ENCODE measurements at regions not wholly inside any gene's neighbourhood (a gene's known extent, or its start where the extent isn't known, plus 50 kb on each side); places are given as distances from the start of the nearest gene placed in this dataset.

- TF ChIP-seq CTCF (conservative IDR thresholded peaks at IDR 0.05; ENCODE audit: low read depth, low read length) (no peak), EZH2 (IDR thresholded peaks at IDR 0.05; ENCODE audit: low read length, unreplicated experiment) (no peak)
These were observed 232.1 kb upstream of the F9 start for GRCh38 chrX:139298437-139298836.
